ENCODE measurements at regions not wholly inside any gene's neighbourhood (a gene's known extent, or its start where the extent isn't known, plus 50 kb on each side); places are given as distances from the start of the nearest gene placed in this dataset.

GRCh38 chr10:90992462-90992861, 71.6 kb upstream of the ANKRD1 start:
- Histone ChIP-seq H3K4me3 (replicated peaks; ENCODE audit: insufficient read depth, low read length) (no peak overlapping the region), H3K27ac (replicated peaks) (no peak overlapping the region), H3K27me3 (ENCODE audit: insufficient read depth, poor library complexity, severe bottlenecking) (no peaks in the 10 kb centered on the region)
- no peak for DNase-seq (ENCODE audit: low read depth in 1 of 2, low spot score in 1 of 2)
- TF ChIP-seq SPI1 (IDR thresholded peaks at IDR 0.05; ENCODE audit: borderline replicate concordance, low read depth) (no peak), CTCF (IDR thresholded peaks at IDR 0.05; ENCODE audit: insufficient read depth, low read length) (no peak), POLR2AphosphoS5 (IDR thresholded peaks at IDR 0.05; ENCODE audit: low read depth) (no peak), REST (IDR thresholded peaks at IDR 0.05; ENCODE audit: insufficient replicate concordance, low read depth) (no peak), GABPA (IDR thresholded peaks at IDR 0.05; ENCODE audit: low read depth) (no peak)

- Histone ChIP-seq H3K27ac (replicated peaks) (no peak overlapping the region), H3K27me3 (ENCODE audit: insufficient read depth, poor library complexity, severe bottlenecking) (no peaks in the 10 kb centered on the region), H3K4me3 (replicated peaks; ENCODE audit: insufficient read depth, low read length) (no peak overlapping the region)
- TF ChIP-seq CTCF (IDR thresholded peaks at IDR 0.05; ENCODE audit: insufficient read depth, low read length): no peak
- TF ChIP-seq REST (IDR thresholded peaks at IDR 0.05; ENCODE audit: insufficient replicate concordance, low read depth): no peak
- DNase-seq (ENCODE audit: low read depth in 1 of 2, low spot score in 1 of 2): no peak
Measured at GRCh38 chr10:90993340-90993739, 72.5 kb upstream of the ANKRD1 start.

GRCh38 chr10:90997670-90998069, 76.8 kb upstream of the ANKRD1 start:
- TF ChIP-seq REST (IDR thresholded peaks at IDR 0.05; ENCODE audit: insufficient replicate concordance, low read depth) (no peak), GABPA (IDR thresholded peaks at IDR 0.05; ENCODE audit: low read depth) (no peak), CTCF (IDR thresholded peaks at IDR 0.05; ENCODE audit: insufficient read depth, low read length) (no peak), SPI1 (IDR thresholded peaks at IDR 0.05; ENCODE audit: borderline replicate concordance, low read depth) (no peak), POLR2AphosphoS5 (IDR thresholded peaks at IDR 0.05; ENCODE audit: low read depth) (no peak)
- H3K27me3 ChIP-seq (ENCODE audit: insufficient read depth, poor library complexity, severe bottlenecking): no peaks in the 10 kb centered on the region
- DNase-seq (ENCODE audit: low read depth in 1 of 2, low spot score in 1 of 2): no peak
- no peak overlapping the region for H3K4me3 ChIP-seq (replicated peaks; ENCODE audit: insufficient read depth, low read length)
- H3K27ac ChIP-seq (replicated peaks): no peak overlapping the region

All from HL-60 (cell line).